GM12891 (cell line): ENCODE measurements at regions not wholly inside any gene's neighbourhood (a gene's known extent, or its start where the extent isn't known, plus 50 kb on each side); places are given as distances from the start of the nearest gene placed in this dataset.

Experiments used
- POLR2A ChIP-seq: IDR thresholded peaks from 2 replicates; pipeline ENCODE4 v1.6.1; 2011; ENCODE audit warnings: low read depth, low read length, control low read depth
- TAF1 ChIP-seq: IDR thresholded peaks from 2 replicates; pipeline ENCODE4 v1.6.1; 2011; ENCODE audit warnings: low read depth, low read length, control low read depth

- TF ChIP-seq POLR2A (no peak), TAF1 (no peak)
Measured at GRCh38 chr2:239616729-239617128, 215.9 kb upstream of the HDAC4 start.
